Renal cortex interstitium (tissue), 11 donors: ENCODE measurements at regions not wholly inside any gene's neighbourhood (a gene's known extent, or its start where the extent isn't known, plus 50 kb on each side); places are given as distances from the start of the nearest gene placed in this dataset.
"Not testable (repeated sequence)": the region's sequence is repeated elsewhere in the genome, so short reads cannot be mapped to it uniquely, and the experiment has no call there.

Source experiments
- DNase-seq, 11 donors: peaks; one replicate each; pipeline ENCODE4 v3.0.0-alpha.2; 2013; ENCODE audit warnings: low read depth in 9 of 11, low spot score in 4 of 11; ENCODE audit errors: extremely low read depth in 1 of 11

DNA sequence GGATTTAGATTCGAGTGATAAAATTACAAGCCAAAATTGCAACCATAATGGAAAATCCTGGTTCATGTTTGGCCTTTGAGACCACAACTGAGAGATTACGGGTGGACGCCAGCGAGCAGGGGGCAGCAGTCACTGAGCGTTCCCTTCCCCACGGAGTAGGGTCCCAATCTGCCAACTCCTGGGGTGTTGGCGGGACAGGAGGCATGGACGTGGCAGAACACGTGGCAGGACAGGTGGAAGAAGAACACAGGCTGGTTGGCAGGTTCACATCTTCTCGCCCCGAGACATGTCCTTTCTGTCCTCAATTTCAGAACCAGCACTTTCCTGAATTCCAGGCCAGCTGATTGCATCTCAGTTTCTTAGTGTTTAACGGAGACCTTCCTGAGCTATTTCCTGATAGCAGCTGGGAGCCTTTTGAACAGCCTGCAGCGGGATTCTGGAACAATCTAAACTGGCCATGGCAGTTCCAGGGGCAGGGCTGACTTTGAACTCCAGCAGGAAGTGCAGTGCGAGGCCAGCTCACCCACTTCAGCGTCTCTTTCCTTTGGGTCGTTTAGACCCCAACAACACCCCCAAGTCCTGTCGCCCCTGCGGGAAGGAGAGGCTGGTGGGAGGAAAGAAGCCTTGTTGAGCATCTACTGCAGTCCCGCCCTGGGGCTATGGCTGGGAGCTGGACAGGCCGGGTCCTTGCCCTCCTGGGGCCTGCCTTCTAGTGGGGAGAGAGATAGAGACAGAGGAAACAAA lies 159.1 kb upstream of the FOXF1 start:
- no peak for DNase-seq

DNA sequence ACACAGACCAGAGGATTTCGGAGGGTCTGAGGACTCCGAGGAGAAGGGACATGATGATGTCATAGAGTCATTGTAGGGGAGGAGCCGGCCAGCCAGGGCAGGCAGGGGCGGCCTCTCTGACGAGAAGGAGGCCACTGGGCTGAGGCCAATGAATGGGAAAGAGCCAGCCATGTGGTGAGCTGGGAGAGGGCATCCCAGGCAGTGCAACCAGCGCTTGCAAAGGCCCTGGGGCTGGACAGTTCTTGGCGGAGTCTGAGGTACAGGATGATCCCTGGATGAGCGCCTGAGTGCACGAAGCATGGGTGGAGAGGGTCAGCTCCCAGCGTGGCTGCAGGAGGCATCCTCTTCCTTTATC lies 158.6 kb upstream of the FOXF1 start:
- DNase-seq, result not testable (repeated sequence)

DNA sequence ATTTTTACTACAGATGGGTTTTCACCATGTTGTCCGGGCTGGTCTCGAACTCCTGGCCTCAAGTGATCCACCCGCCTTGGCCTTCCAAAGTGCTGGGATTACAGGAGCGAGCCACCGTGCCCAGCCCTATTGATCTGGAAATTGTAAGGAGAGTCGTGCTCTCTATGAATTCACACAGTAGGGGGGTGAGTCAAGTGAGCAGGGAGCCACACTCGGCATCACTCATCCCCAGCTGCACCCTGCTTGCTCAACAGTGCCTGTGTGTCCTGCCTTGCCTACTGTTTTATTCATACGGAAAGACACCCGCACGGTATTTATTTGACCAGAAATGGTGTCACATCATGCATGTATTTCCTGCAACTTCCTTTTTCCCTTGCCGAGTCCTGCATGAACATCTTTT lies 157.2 kb upstream of the FOXF1 start:
- DNase-seq, result no peak

DNA sequence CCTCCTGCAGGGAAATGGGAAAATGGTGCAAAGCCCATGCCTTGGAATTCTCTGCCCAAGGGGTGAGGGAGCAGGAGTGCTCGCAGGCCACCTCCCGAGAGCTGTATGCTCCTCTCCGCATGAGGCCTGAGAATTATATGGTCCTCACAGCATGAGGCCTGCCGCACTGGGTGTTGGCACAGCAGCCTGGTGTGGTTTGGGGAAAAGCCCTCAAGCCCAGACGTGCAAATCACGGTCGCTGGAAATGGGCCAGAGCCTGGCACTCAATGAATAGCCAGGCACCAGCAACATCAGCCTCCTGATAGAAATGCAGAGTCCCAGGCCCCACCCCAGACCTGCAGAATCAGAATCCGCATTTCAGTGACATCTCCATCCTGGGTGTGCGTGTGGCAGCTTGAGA lies 156.4 kb upstream of the FOXF1 start:
- no peak for DNase-seq

DNA sequence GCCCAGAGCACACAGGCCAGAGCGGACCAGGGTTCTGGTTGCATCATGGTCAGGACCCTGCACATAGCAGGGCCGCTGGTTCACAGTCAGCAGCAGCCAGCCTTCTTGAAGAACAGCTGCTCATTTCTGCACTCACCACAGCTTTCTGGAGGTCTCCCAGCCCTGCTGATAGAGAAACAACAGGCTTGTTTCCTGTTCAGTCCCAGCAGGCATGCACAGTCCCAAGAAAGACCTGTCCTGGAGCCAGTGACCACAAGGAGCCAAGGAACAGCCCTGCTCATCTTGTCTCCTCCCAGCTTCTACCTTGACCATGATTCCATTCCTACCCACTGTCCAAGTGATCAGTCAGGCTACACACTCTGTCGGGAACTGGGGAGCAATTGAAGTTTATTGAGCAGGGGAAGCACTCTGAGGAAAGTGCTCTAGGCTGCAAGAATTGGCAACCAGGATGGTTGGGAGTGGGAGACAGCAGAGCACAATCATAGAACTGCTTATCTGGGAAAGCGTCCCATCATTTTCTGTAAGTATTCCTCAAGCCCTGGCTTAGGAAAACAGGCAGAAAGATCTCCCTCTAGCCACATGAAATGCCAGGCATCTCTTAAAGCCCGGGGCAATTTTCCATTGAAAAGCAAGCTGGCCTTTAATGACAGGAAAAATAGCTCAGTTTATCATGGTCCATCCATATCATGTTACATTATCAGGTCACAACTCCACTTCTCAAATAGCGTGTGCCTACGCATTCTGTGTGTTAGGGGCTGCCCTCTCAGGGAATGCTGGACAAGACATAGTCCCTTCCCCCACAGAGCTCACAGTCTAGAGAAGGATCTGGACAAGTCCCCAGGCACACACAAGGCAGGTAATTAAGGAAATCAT lies 155.4 kb upstream of the FOXF1 start:
- no peak for DNase-seq

DNA sequence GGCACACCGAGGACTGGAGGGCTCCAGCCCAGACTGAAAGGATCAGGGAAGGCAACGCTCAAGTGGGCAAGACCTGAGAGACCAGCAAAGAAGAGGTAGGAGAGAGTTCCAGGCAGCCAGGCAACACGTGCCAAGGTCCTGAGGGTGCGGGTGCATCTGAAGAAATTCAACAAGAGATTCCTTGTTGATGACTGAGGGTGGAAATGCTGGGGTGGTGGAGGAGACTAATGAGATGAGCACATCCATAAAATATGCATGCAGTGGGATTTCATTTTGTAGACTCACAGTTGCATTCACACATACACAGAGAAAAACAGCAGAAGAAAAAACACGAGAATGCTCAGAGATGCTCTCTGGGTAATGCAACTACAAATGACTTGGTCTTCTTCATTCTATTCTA lies 154.8 kb upstream of the FOXF1 start:
- DNase-seq, result no peak

DNA sequence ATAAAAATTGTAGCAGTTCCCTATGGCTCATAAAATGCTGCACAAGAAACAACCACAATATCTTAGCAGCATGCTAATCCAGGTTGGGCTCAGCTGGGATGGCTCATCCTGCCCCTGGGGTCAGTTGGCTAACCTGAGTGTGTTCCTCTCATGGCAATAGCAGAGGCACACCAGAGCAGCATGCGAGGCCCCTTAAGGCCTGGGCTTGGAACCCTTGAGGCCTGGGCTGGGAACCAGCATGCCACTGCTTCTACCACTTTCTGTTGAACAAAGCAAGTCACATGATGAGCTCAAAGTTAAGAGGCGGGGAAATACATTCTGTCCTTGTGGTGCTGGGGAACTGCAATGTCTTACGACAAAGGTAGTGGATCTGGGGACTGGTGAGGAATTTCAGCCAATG lies 154.4 kb upstream of the FOXF1 start:
- DNase-seq, result no peak

DNA sequence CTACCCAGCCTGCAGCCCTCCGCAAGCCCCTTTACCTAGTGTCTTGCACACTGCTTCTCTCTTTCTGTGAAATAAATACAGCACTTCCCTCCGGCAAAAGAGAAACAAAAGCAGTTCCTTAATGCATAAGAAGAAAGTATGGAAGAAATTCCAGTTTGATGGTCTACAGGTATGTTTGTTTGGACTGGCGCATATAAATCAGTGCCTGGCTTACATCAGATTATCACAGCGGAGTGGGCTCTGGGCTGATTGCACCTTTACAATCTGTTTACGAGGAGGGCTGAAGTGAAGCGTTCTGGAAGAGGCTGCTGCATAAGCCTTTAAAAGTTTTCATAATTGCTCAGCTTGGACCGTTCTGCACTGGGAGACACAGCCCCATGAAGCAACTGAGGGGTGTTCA lies 153.5 kb upstream of the FOXF1 start:
- DNase-seq, result no peak

DNA sequence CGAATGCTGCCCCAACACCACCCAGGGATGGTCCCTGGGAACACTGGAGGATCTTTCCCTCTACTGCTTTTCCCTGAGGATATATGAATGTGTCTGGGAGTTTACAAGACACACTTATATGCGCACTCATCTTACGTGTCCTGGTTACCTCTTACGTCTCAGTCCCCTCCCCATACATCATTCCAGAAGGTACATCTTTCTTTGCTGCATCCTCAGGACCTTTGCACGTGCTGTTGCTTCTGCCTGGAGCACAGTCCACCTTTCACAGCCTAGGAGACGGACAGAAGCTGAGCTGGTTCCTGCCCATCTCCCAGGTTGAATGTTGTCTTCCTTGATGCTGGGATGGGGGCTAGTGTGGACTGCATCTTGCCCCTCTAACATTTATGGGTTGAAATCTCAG lies 153.0 kb upstream of the FOXF1 start:
- no peak for DNase-seq

DNA sequence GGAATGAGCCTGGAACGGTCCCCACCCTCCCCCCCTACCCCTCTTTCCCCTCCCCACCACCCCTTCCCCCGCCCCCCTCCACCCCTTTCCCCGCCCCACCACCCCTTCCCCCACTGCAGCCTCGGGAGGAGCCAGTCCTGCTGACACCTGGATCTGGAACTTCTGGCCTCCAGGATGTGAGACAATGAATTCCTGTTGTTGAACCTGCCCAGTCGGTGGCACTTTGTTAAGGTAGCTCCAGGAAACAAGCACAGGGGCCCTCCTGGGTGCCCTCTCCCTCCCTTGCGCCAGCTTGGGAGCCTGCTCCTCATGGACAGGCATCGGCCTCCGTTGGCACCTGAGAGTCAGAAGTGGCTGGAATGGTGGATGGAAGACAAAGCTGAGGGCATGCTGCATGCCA lies 152.4 kb upstream of the FOXF1 start:
- no peak for DNase-seq

DNA sequence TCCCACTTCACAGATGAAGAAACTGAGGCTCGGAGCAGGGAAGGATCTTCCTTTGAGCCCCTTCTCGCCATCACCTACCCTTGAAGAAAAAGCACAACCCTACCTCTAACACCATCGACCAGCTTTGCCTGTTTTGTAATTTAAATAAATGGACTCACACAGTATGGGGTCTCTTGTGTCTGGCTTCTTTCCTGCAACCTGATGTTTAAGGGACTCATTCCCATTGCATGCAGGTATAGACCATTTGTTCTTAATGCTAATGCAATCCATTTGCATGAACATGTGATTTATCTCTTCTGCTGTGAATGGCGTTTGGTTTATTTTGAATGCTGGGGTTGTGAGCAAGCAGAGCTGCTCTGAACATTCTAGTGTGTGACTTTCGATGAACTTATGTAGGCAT lies 150.8 kb upstream of the FOXF1 start:
- no peak for DNase-seq

DNA sequence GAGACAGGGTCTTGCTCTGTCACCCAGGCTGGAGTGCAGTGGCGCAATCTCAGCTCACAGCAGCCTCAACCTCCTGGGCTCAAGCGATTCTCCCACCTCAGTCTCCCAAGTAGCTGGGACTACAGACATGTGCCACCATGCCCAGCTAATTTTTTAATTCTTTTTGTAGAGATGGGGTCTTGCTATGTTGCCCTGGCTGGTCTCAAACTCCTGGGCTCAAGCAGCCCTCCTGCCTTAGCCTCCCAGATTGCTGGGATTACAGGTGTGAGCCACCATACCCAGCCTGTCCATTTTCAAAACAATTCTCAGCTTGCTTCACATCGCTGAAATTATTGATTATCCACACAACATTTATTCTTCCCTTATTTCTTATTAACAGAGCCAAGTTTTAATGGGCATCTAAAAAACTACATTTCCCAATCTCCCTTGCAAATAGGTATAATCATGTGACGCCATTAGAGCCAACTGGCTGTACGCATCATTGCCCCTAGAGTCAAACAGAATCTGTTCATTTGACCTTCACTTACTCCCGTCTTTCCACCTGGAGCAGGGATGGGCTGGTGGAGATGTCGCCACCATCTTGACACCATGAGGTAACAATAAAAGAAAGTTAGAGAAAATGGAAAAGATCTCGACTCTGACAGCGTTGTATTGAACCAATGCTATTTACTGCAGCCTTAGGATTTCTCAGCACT lies 148.0 kb upstream of the FOXF1 start:
- no peak for DNase-seq

DNA sequence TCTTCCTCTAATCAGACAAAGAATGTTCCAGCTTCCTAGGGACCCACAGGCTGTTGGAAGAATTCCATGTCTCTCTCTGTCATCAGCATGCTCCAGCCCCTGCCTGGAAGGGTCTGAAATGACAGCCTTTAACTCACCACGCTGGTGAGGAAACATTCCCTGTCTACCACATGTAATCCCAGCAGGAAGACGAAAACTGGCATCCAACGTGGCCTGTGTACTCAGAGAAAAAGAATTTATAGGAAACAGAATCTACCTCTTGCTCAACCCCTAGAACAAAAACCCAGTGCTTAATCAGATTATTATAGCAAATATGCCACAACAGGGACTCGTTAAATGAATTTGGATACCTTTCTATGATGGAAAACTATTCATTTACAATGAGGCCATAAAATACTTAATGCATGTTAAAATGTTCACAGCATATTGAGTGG lies 147.3 kb upstream of the FOXF1 start:
- DNase-seq, result no peak

DNA sequence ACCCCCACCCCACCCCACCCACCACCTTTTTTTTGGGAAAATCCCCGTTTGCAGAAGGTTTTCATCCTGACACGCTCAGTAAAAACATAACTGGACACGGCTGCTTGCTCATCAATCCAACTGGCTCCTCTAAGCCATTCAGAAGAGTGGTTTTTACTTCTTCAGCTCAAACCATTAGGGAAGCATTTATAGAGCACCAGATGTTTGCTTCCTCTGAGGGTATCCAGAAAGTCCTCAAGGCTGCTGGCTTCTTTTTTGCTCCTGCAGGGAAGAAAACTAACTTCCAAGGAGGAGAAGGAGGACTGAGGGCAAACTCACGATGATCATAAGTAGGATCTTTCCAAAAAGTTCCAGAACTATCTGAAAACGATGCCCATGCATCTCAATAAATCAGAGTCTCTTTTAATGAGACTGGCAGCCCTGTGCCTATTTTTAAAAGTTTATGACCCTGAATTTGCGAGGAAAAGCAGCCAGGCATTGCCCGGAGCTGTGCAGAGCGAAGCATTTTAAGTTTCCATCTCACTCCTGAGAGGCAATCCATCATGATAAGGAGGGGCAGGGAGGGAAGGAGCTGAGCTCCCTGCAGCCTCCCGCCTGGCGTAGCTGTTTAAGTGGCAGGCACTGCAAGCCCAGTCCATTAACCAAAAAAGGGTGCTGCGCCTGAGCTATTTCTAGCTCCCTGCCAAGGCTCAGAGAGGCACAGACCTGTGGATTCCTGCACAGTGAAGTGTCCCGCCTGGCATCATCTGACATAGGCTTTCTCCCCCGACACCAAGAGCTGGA lies 146.3 kb upstream of the FOXF1 start:
- peak in 1 of 11 donors; percentile 33 for DNase-seq

DNA sequence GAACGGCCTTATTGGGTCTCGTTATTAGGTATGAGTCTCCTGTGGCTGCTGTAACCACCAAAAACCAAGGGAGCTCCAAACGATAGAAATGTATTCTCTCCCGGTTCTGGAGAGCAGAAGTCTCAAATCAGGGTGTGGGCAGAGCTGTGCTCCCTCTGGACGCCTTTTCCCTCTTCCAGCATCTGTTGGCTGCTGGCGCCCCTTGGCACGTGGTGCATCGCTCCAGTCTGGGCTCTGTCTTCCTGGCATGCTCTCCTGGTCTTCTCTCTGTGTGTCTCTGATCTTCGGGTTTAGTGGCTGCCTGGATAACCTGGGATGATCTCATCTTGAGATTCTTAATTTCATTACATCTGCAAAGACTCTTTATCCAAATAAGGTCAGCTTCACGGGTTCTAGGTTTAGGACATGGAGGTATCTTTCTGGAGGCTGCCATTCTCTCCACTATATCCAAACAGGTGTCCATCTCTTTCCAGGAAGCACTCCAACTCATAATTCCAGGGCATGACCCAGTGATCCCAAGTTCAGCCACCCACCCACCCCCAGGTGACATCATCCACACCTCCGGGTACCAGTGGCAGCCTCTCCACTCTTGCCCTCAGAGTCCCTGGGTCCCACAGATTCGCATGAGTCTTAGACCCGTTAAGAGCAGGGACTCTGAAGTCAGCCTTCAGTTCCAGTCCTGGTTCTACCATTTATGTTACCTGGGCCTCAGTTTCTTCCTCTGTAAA lies 145.5 kb upstream of the FOXF1 start:
- DNase-seq, result no peak

DNA sequence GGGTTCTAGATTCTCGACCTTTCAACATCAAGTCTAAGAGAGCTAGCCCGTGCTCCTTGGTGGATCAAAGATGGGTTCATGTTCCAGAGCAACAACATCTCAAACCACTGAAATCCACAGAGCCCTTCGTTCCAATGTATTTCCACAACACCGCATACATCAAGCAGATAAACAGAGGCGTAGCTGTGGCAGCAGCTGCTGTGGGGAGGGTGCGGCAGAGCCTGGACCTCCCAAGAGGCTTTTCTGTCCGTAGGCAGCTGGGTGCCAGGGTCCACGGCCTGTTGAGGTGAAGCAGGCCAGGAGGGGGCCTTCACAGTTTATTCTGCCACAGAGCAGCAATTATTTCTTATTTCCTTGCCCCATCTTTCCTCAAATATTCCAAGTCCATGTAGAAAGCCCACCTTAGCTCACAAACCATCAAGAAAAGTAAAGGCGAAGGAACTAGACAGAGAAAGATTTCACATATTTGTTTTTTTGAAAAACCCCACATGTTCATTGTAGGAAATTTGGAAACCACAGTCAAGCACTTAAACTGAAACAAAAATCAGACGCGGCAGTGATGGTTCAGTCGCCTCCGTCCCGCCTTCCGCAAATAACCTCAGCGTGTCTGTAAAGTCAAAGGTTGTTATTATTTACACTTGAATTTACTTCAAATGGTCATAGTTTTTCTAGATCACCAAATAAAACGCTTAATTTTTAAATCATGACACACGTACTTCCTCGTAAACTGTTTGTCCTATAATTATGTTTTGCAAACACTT lies 144.6 kb upstream of the FOXF1 start:
- no peak for DNase-seq

DNA sequence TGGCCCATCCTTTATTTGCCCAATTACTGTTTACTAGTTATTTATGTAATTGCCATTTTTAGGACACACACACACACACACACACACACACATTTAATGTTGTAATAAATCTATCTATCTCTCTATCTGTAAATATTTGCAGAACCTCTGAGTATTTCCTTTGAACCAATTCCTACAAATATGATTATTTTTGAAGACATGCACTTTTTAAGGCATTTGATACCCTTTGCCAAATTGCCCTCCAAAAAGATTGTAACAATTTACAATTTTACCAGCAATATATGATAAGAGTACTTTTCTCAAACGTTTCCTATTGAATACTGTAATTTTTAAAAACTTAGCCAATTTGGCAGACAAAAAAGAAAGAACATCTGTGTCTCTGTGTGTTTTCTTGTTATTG lies 143.8 kb upstream of the FOXF1 start:
- no peak for DNase-seq
